CD4-positive, alpha-beta memory T cell (primary cell): ENCODE measurements at regions not wholly inside any gene's neighbourhood (a gene's known extent, or its start where the extent isn't known, plus 50 kb on each side); places are given as distances from the start of the nearest gene placed in this dataset.

Experiments
- CTCF ChIA-PET: fragments of 350-600 bp; sonication (Branson Sonifier 250); formaldehyde crosslinking; loops from one replicate; lab custom pipeline; 2021; ENCODE audit warnings: inconsistent platforms; ENCODE audit not compliant: partially characterized antibody; lab: Charles Lee
- POLR2A ChIA-PET: fragments of 350-600 bp; sonication (Branson Sonifier 250); formaldehyde crosslinking; loops from one replicate; lab custom pipeline; 2021; ENCODE audit not compliant: partially characterized antibody; lab: Charles Lee
- DNase-seq, 5 donors: peaks; one replicate each; pipeline versions ENCODE4 v3.0.0 to v3.0.0-alpha.2; 2020 to 2022; ENCODE audit warnings: mixed read lengths in 1 of 5
- H3K27ac ChIP-seq: one replicate; pipeline ENCODE4 v1.7.0; 2013; ENCODE audit warnings: low read depth, low read length
- H3K27me3 ChIP-seq: 2 replicates; pipeline ENCODE4 v1.7.0; 2013; ENCODE audit warnings: mild to moderate bottlenecking, low read length, moderate library complexity; ENCODE audit not compliant: insufficient read depth
- H3K36me3 ChIP-seq: 2 replicates; pipeline ENCODE4 v1.7.0; 2013; ENCODE audit warnings: mild to moderate bottlenecking, low read length, moderate library complexity; ENCODE audit not compliant: insufficient read depth
- H3K4me1 ChIP-seq: 2 replicates; pipeline ENCODE4 v1.7.0; 2013; ENCODE audit warnings: mild to moderate bottlenecking, low read length, moderate library complexity; ENCODE audit not compliant: insufficient read depth
- H3K4me3 ChIP-seq, 2 donors: one replicate each; pipeline ENCODE4 v1.7.0; 2013; ENCODE audit warnings: low read length in 2 of 2, mild to moderate bottlenecking in 1 of 2
- H3K9me3 ChIP-seq, 2 donors: one replicate each; pipeline ENCODE4 v1.7.0; 2013; ENCODE audit warnings: low read length in 2 of 2, control low read depth in 1 of 2; ENCODE audit not compliant: control insufficient read depth in 1 of 2
- H3K27ac Mint-ChIP-seq, 7 donors: one replicate each; pipeline ENCODE4 v1.8.0; 2020 to 2021; ENCODE audit warnings: mixed read lengths in 7 of 7, mild to moderate bottlenecking in 6 of 7, inconsistent platforms in 3 of 7, moderate library complexity in 3 of 7
- H3K27me3 Mint-ChIP-seq, 2 donors: one replicate each; pipeline ENCODE4 v1.8.0; 2020 to 2021; ENCODE audit warnings: mixed read lengths in 2 of 2
- H3K36me3 Mint-ChIP-seq, 2 donors: one replicate each; pipeline ENCODE4 v1.8.0; 2020 to 2021; ENCODE audit warnings: mixed read lengths in 2 of 2, inconsistent platforms in 1 of 2, mild to moderate bottlenecking in 1 of 2
- H3K4me1 Mint-ChIP-seq, 4 donors: one replicate each; pipeline ENCODE4 v1.8.0; 2020 to 2021; ENCODE audit warnings: mixed read lengths in 4 of 4, mild to moderate bottlenecking in 1 of 4
- H3K4me3 Mint-ChIP-seq, 8 donors: one replicate each; pipeline ENCODE4 v1.8.0; 2020 to 2021; ENCODE audit warnings: mixed read lengths in 8 of 8, mild to moderate bottlenecking in 7 of 8, moderate library complexity in 6 of 8, inconsistent platforms in 3 of 8
- H3K9me3 Mint-ChIP-seq, 8 donors: one replicate each; pipeline ENCODE4 v1.8.0; 2020 to 2021; ENCODE audit warnings: mixed read lengths in 8 of 8, mild to moderate bottlenecking in 5 of 8, inconsistent platforms in 3 of 8, moderate library complexity in 1 of 8
- intact Hi-C: fragments of 100-400 bp; cut with micrococcal nuclease; formaldehyde crosslinking; loops from one replicate; pipeline ENCODE4 v1.15.1; 2023

DNA sequence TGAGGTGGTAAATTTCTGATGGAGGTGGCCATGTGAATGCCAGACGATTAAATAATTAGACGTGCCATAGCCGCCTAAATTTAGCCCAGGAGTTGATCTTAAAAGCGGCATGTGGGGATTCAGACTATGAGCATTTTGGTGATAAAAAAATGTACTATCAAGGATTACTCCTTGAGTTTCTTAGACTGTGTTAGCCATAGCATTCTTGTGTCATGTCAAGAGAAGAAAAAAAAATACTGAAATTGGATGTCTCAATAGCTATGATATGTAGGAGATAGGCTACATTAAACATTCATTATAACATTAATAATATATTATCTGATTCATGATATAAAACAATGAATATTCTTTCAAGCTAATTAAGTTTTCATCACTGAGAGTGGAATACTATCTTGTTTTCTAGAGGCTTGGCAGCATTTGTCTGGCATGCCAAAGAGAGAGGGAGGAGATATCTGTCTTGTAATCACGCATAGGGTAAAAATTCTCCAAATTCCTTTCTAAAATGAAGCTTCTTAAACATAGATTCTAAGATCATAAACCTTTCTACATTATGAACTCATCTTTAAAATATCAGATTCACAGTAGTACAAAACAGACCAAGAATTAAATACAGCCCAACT, 727.0 kb downstream of the C12orf50 start:
- H3K27me3 ChIP-seq, result no peaks in the 10 kb centered on the region
- no peaks in the 10 kb centered on the region for H3K27me3 Mint-ChIP-seq
- H3K4me1 ChIP-seq, result no peaks in the 10 kb centered on the region
- H3K27ac ChIP-seq, result no peak overlapping the region
- no peaks in the 10 kb centered on the region for H3K4me1 Mint-ChIP-seq
- DNase-seq, result no peak
- H3K36me3 ChIP-seq, result no peaks in the 10 kb centered on the region
- no peak overlapping the region for H3K4me3 ChIP-seq
- no peaks in the 10 kb centered on the region for H3K36me3 Mint-ChIP-seq
- intact Hi-C loops, result no loop called here
- ChIA-PET CTCF (no interaction called here), POLR2A (no interaction called here)
- H3K27ac Mint-ChIP-seq, result no peak overlapping the region
- H3K9me3 ChIP-seq, result no peaks in the 10 kb centered on the region
- no peak overlapping the region for H3K4me3 Mint-ChIP-seq
- H3K9me3 Mint-ChIP-seq, result peaks cover 0 to 6% (median 5%) of the 10 kb centered on the region in 8 donors

DNA sequence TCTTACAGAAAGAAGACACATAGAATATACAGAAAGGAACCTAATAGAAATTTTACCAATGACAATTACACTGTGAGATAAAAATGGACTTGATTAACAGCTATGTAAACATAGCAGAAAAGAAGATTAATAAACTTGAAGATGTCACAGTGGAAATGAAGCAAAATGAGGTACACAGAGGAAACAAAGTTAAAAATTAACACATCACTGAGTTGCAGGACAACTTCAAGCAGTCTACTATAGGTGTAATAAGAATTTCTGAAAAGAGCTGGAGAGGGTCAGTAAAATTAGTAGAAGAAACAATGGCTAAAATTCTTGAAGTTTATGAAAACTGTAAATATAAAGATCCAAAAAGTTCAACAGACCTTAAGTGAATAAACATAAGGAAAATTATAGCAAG, 738.7 kb downstream of the C12orf50 start:
- no peaks in the 10 kb centered on the region for H3K4me1 Mint-ChIP-seq
- H3K27me3 Mint-ChIP-seq, result no peaks in the 10 kb centered on the region
- no peaks in the 10 kb centered on the region for H3K4me1 ChIP-seq
- no peaks in the 10 kb centered on the region for H3K36me3 ChIP-seq
- H3K4me3 ChIP-seq, result no peak overlapping the region
- peaks cover 0 to 17% (median 6%) of the 10 kb centered on the region in 8 donors for H3K9me3 Mint-ChIP-seq
- H3K27ac ChIP-seq, result no peak overlapping the region
- no peak overlapping the region for H3K4me3 Mint-ChIP-seq
- ChIA-PET CTCF (no interaction called here), POLR2A (no interaction called here)
- no peak overlapping the region for H3K27ac Mint-ChIP-seq
- H3K9me3 ChIP-seq, result no peaks in the 10 kb centered on the region
- H3K36me3 Mint-ChIP-seq, result no peaks in the 10 kb centered on the region
- intact Hi-C loops, result no loop called here
- no peaks in the 10 kb centered on the region for H3K27me3 ChIP-seq
- DNase-seq, result no peak

DNA sequence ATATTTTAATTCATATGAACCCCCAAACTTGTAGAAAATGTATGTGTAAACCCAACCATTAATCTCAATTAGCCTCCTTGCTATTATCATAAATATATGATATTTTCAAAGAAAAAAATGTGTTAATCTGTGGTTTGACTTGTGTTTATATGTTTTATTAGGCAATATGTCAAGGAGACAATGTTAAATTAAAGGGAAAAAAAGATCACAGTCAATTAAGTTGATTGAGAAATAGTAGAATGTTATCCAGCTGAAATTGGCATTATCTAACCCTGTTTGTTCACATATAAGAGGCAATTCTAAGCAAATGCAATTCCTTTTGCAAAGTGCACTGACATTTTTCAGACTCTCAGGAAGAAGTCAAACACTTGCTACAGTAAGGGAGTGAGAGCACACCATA, 745.3 kb downstream of the C12orf50 start:
- H3K9me3 ChIP-seq, result no peaks in the 10 kb centered on the region
- Mint-ChIP-seq H3K27ac (no peak overlapping the region), H3K9me3 (peaks cover 0 to 9% (median 5%) of the 10 kb centered on the region in 8 donors), H3K4me1 (peaks cover 0 to 2% (median 0%) of the 10 kb centered on the region in 4 donors), H3K4me3 (no peak overlapping the region), H3K27me3 (no peaks in the 10 kb centered on the region), H3K36me3 (no peaks in the 10 kb centered on the region)
- no peak overlapping the region for H3K27ac ChIP-seq
- no peak overlapping the region for H3K4me3 ChIP-seq
- intact Hi-C loops, result no loop called here
- no peaks in the 10 kb centered on the region for H3K4me1 ChIP-seq
- no peak for DNase-seq
- ChIA-PET POLR2A (no interaction called here), CTCF (no interaction called here)
- no peaks in the 10 kb centered on the region for H3K36me3 ChIP-seq
- no peaks in the 10 kb centered on the region for H3K27me3 ChIP-seq

DNA sequence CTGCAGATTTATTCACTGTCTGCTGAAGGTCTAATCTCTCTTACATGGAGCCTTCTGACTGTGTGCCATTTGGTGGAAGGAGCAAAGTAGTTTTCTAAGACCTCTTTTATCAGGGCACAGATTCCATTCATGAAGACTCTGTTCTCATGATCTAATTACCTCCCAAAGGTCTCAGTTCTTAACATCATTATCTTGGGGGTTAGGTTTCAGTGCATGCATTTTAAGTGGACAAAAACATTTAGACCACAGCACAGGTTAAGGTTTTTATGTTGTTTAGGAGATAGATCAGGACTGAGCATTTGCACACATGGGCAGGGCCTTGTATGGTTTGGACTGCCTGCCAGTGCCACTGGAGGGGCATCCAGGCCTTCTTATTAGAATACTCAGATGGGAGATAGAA, 746.1 kb downstream of the C12orf50 start:
- Mint-ChIP-seq H3K9me3 (peaks cover 0 to 8% (median 5%) of the 10 kb centered on the region in 8 donors), H3K4me3 (no peak overlapping the region), H3K27ac (no peak overlapping the region), H3K36me3 (no peaks in the 10 kb centered on the region), H3K27me3 (no peaks in the 10 kb centered on the region), H3K4me1 (peaks cover 0 to 2% (median 0%) of the 10 kb centered on the region in 4 donors)
- POLR2A ChIA-PET, result no interaction called here
- no peaks in the 10 kb centered on the region for H3K4me1 ChIP-seq
- DNase-seq, result no peak
- H3K4me3 ChIP-seq, result no peak overlapping the region
- CTCF ChIA-PET, result no interaction called here
- no peaks in the 10 kb centered on the region for H3K9me3 ChIP-seq
- intact Hi-C loops, result no loop called here
- no peaks in the 10 kb centered on the region for H3K36me3 ChIP-seq
- H3K27me3 ChIP-seq, result no peaks in the 10 kb centered on the region
- no peak overlapping the region for H3K27ac ChIP-seq

DNA sequence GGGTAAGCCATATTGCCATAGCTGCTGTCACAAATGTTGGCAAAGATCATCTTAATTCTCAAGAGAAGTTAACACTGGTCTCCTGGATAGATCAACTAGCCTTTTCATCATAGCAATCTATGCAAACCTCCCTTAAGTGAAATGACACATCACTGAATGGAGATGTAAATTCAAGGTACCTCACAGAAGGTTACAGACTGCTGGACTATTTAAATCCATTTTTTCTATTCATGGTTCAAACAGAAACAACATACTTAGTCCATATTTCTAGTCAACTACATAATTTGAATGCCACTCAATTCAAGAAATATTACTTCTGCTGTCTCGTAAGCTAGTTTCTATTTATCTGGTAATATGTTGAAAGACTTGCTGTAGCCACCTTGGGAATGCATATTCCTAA, 748.3 kb downstream of the C12orf50 start:
- Histone ChIP-seq H3K9me3 (no peaks in the 10 kb centered on the region), H3K36me3 (no peaks in the 10 kb centered on the region), H3K4me1 (no peaks in the 10 kb centered on the region), H3K27me3 (no peaks in the 10 kb centered on the region), H3K4me3 (no peak overlapping the region), H3K27ac (no peak overlapping the region)
- CTCF ChIA-PET, result no interaction called here
- Mint-ChIP-seq H3K4me3 (no peak overlapping the region), H3K27me3 (no peaks in the 10 kb centered on the region), H3K36me3 (no peaks in the 10 kb centered on the region), H3K9me3 (peaks cover 0 to 5% (median 3%) of the 10 kb centered on the region in 8 donors), H3K27ac (no peak overlapping the region), H3K4me1 (peaks cover 0 to 2% (median 0%) of the 10 kb centered on the region in 4 donors)
- intact Hi-C loops, result no loop called here
- no peak for DNase-seq
- POLR2A ChIA-PET, result no interaction called here

DNA sequence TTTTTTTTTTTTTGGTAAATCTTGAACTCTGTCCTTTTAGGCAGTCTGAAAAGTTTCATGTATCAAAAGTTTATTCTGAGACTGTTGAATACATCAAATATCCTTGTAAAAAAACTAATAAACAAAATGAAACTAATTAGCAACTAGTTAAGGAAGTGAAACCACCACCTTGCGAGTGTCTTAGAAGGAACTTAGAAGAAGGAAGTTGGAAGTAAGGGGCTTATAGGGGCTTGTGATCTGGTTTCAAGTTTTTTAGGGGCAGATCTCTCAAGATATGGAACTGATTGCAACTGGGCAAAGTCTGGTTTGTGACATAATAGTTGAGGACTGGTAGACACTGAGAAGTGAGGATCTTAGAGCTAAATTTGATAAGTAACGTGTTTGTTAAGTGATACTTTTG, 748.8 kb downstream of the C12orf50 start:
- Histone ChIP-seq H3K4me1 (no peaks in the 10 kb centered on the region), H3K27me3 (no peaks in the 10 kb centered on the region), H3K9me3 (no peaks in the 10 kb centered on the region), H3K4me3 (no peak overlapping the region), H3K36me3 (no peaks in the 10 kb centered on the region), H3K27ac (no peak overlapping the region)
- intact Hi-C loops, result no loop called here
- Mint-ChIP-seq H3K4me3 (peak overlapping the region in 1 of 8 donors; percentile 35), H3K36me3 (no peaks in the 10 kb centered on the region), H3K27me3 (no peaks in the 10 kb centered on the region), H3K4me1 (peaks cover 0 to 2% (median 0%) of the 10 kb centered on the region in 4 donors), H3K9me3 (peaks cover 0 to 5% (median 3%) of the 10 kb centered on the region in 8 donors), H3K27ac (no peak overlapping the region)
- no peak for DNase-seq
- POLR2A ChIA-PET, result no interaction called here
- CTCF ChIA-PET, result no interaction called here

DNA sequence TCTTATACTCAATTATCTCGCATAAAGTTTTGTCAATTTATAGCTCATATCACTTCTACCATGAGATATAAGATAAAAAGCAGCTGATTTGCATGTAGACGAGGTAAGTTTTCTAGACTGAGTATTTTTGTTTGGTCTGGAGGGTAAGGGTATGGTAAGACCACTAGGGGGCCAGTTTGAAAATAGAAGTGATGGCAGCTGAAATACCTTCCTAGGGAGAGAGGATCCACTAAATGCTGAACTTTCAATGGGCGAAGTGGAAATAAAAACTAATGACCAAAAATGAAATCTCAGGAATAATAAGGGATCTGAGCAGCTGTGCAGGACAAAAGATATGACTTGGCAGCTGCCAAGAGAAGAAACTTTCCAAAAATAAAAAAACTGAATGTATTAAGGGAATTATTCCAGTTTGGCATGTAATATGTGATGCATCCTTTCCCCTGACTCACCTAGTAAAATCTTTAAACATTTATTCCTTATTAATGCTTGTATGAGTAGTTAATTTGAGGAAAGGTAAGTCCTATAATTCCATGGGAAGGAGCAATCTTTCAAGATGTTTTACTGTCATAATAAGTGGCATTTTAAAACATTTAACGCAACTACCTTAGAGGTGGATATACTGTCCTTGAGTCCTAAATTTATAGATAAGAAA, 754.5 kb downstream of the C12orf50 start:
- Histone ChIP-seq H3K27ac (no peak overlapping the region), H3K4me3 (no peak overlapping the region), H3K27me3 (no peaks in the 10 kb centered on the region), H3K36me3 (no peaks in the 10 kb centered on the region), H3K4me1 (no peaks in the 10 kb centered on the region), H3K9me3 (no peaks in the 10 kb centered on the region)
- Mint-ChIP-seq H3K36me3 (no peaks in the 10 kb centered on the region), H3K27ac (no peak overlapping the region), H3K4me1 (no peaks in the 10 kb centered on the region), H3K4me3 (no peak overlapping the region), H3K9me3 (peaks cover 0 to 8% (median 3%) of the 10 kb centered on the region in 8 donors), H3K27me3 (no peaks in the 10 kb centered on the region)
- no peak for DNase-seq
- intact Hi-C loops, result no loop called here
- ChIA-PET POLR2A (no interaction called here), CTCF (no interaction called here)
